ENCODE measurements at regions not wholly inside any gene's neighbourhood (a gene's known extent, or its start where the extent isn't known, plus 50 kb on each side); places are given as distances from the start of the nearest gene placed in this dataset.

DNA sequence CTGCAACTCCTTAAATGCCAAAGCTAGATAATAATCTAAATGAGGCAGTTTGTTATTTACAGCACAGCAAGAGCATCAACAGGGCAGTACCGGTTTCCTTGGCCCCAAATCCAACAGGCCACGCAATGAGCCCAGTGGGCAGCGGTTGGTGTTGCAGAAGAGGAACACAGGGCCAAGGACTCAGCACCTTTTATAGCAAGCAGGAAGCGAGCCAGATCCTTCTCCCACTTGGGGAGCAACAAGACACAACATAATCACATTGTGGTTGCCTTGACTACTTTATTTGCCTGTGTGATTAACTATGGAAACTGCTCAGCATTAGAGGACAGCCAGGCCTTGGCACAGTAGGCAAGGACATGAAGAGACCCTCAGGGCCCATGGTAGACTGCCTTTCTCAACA is 67.1 kb upstream of the HTR2A start:
- Histone ChIP-seq H3K79me2 (ENCODE audit: control insufficient read depth, insufficient read depth, low read length) (no peaks in the 10 kb centered on the region), H3K27me3 (ENCODE audit: control insufficient read depth in 2 of 2, insufficient read depth in 2 of 2, low read length in 2 of 2) (no peaks in the 10 kb centered on the region), H3K4me2 (ENCODE audit: insufficient read depth, low read length) (no peak overlapping the region), H3K9ac (replicated peaks; ENCODE audit: extremely low read depth, insufficient read depth, low read length) (no peak overlapping the region), H3K36me3 (ENCODE audit: control insufficient read depth in 2 of 2, extremely low read depth in 1 of 2, insufficient read depth in 2 of 2, low read length in 2 of 2) (no peaks in the 10 kb centered on the region), H4K20me1 (replicated peaks; ENCODE audit: control insufficient read depth, extremely low read depth, insufficient read depth, low read length) (no peaks in the 10 kb centered on the region), H3K9me1 (replicated peaks; ENCODE audit: control insufficient read depth, extremely low read depth, insufficient read depth, low read length) (no peaks in the 10 kb centered on the region), H3K27ac (ENCODE audit: insufficient read depth, low read depth, low read length) (no peak overlapping the region), H3K4me1 (ENCODE audit: control insufficient read depth, extremely low read depth, insufficient read depth, low read length) (no peaks in the 10 kb centered on the region), H3K4me3 (replicated peaks in 1 of 3; ENCODE audit: insufficient read depth in 1 of 3, low read depth in 1 of 3, low read length in 3 of 3) (no peak overlapping the region), H2AFZ (ENCODE audit: low read depth, low read length) (no peak overlapping the region), H3K9me3 (replicated peaks; ENCODE audit: control insufficient read depth, insufficient read depth, low read length) (no peaks in the 10 kb centered on the region)
- FAIRE-seq: no peak
- intact Hi-C loops (cut with micrococcal nuclease) (no loop called here), dilution Hi-C loops (cut with MboI; ENCODE audit: extremely low pct_ligation_motif_present, low sequenced_read_pairs) (no loop called here)
- no peak for TF ChIP-seq POLR2A (IDR thresholded peaks at IDR 0.05; ENCODE audit: low read depth, low read length)
- TF ChIP-seq, protein P1, sequence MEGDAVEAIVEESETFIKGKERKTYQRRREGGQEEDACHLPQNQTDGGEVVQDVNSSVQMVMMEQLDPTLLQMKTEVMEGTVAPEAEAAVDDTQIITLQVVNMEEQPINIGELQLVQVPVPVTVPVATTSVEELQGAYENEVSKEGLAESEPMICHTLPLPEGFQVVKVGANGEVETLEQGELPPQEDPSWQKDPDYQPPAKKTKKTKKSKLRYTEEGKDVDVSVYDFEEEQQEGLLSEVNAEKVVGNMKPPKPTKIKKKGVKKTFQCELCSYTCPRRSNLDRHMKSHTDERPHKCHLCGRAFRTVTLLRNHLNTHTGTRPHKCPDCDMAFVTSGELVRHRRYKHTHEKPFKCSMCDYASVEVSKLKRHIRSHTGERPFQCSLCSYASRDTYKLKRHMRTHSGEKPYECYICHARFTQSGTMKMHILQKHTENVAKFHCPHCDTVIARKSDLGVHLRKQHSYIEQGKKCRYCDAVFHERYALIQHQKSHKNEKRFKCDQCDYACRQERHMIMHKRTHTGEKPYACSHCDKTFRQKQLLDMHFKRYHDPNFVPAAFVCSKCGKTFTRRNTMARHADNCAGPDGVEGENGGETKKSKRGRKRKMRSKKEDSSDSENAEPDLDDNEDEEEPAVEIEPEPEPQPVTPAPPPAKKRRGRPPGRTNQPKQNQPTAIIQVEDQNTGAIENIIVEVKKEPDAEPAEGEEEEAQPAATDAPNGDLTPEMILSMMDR (IDR thresholded peaks at IDR 0.05; ENCODE audit: extremely low read depth in 1 of 2, insufficient read depth in 1 of 2, low read depth in 1 of 2, low read length in 2 of 2): no peak
- TF ChIP-seq EZH2 (IDR thresholded peaks at IDR 0.05; ENCODE audit: borderline replicate concordance, low read depth, low read length, severe bottlenecking): no peak
- no peak for TF ChIP-seq GATA2 (IDR thresholded peaks at IDR 0.05; ENCODE audit: insufficient read depth, insufficient read length, low read depth, low read length)
- TF ChIP-seq, protein P2, sequence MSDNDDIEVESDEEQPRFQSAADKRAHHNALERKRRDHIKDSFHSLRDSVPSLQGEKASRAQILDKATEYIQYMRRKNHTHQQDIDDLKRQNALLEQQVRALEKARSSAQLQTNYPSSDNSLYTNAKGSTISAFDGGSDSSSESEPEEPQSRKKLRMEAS (IDR thresholded peaks at IDR 0.05; ENCODE audit: insufficient read depth, insufficient read length): no peak
- no peak for TF ChIP-seq POLR2AphosphoS5 (IDR thresholded peaks at IDR 0.05; ENCODE audit: insufficient read depth, low read depth, low read length)
- TF ChIP-seq FOS (IDR thresholded peaks at IDR 0.05; ENCODE audit: borderline replicate concordance, insufficient read depth, low read length): no peak
- no peak for TF ChIP-seq JUN (IDR thresholded peaks at IDR 0.05; ENCODE audit: borderline replicate concordance, insufficient read depth, insufficient read length, low read depth)
- TF ChIP-seq MYC (IDR thresholded peaks at IDR 0.05; ENCODE audit: low read depth, low read length): no peak
- no TSS peak for BruUV-seq (replicated peaks)
- no peak for DNase-seq (ENCODE audit: low read depth, low spot score)
- POLR2A ChIA-PET: no interaction called here
- CTCF ChIA-PET: interaction anchor here (1.4 kb wide), 1 partner anchor 10 kb away, joined by 4 read pairs; no protein-coding TSS in a partner anchor
